ENCODE measurements at regions not wholly inside any gene's neighbourhood (a gene's known extent, or its start where the extent isn't known, plus 50 kb on each side); places are given as distances from the start of the nearest gene placed in this dataset.

GRCh38 chr1:67545364-67545763 is 115.2 kb upstream of the SERBP1 start:
- no peak for TF ChIP-seq CTCF (IDR thresholded peaks at IDR 0.05)
- TF ChIP-seq POLR2A (IDR thresholded peaks at IDR 0.05): no peak
- TF ChIP-seq POLR2AphosphoS5 (IDR thresholded peaks at IDR 0.05): no peak

Measured in breast epithelium (tissue), 3 donors.